MCF 10A (cell line): ENCODE measurements at regions not wholly inside any gene's neighbourhood (a gene's known extent, or its start where the extent isn't known, plus 50 kb on each side); places are given as distances from the start of the nearest gene placed in this dataset.

Experiments
- BruUV-seq: library from RNA; stranded (reverse); fragments of 400-500 nt; replicated peaks from 2 replicates; lab custom pipeline; 2021; lab: Mats Ljungman, UMichigan
- CTCF ChIA-PET: fragments of 300-600 bp; sonication (Branson Sonifier 250); formaldehyde crosslinking; extraction: SDS; loops from one replicate; lab custom pipeline; 2021; ENCODE audit warnings: antibody characterized with exemption, inconsistent platforms; lab: Yijun Ruan, JAX
- POLR2A ChIA-PET: fragments of 300-600, 350-650 bp; sonication (Branson Sonifier 250); formaldehyde crosslinking; extraction: SDS; loops from one replicate; lab custom pipeline; 2020; ENCODE audit warnings: antibody characterized with exemption, inconsistent platforms; lab: Yijun Ruan, JAX
- DNase-seq: peaks from one replicate; pipeline ENCODE4 v3.0.0-alpha.2; 2018; ENCODE audit not compliant: unreplicated experiment
- H3K27ac Mint-ChIP-seq: one replicate; pipeline ENCODE4 v1.8.0; 2022; ENCODE audit warnings: mild to moderate bottlenecking, low read depth, mixed read lengths; ENCODE audit not compliant: unreplicated experiment
- H3K27me3 Mint-ChIP-seq: one replicate; pipeline ENCODE4 v1.8.0; 2022; ENCODE audit warnings: mixed read lengths; ENCODE audit not compliant: insufficient read depth, unreplicated experiment
- H3K36me3 Mint-ChIP-seq: one replicate; pipeline ENCODE4 v1.8.0; 2022; ENCODE audit warnings: mild to moderate bottlenecking, moderate library complexity, mixed read lengths; ENCODE audit not compliant: insufficient read depth, unreplicated experiment
- H3K4me1 Mint-ChIP-seq: one replicate; pipeline ENCODE4 v1.8.0; 2022; ENCODE audit warnings: mixed read lengths; ENCODE audit not compliant: insufficient read depth, unreplicated experiment
- H3K4me3 Mint-ChIP-seq: one replicate; pipeline ENCODE4 v1.8.0; 2022; ENCODE audit warnings: mild to moderate bottlenecking, moderate library complexity, mixed read lengths; ENCODE audit not compliant: unreplicated experiment
- H3K9me3 Mint-ChIP-seq: one replicate; pipeline ENCODE4 v1.8.0; 2022; ENCODE audit warnings: mixed read lengths; ENCODE audit not compliant: unreplicated experiment
- intact Hi-C: fragments of 100-400 bp; cut with micrococcal nuclease; formaldehyde crosslinking; loops from 2 replicates; pipeline ENCODE4 v1.14.1; 2022
- TF ChIP-seq, protein P1 (sequence below): fragments of 200-600 bp; IDR thresholded peaks from one replicate; pipeline ENCODE4 v1.8.0; 2022; ENCODE audit warnings: antibody characterized with exemption, mild to moderate bottlenecking; ENCODE audit not compliant: unreplicated experiment

GRCh38 chrX:128717635-128718578 is 665.7 kb upstream of the ACTRT1 start:
- peaks cover 8% of the 10 kb centered on the region for H3K9me3 Mint-ChIP-seq
- H3K36me3 Mint-ChIP-seq, result no peaks in the 10 kb centered on the region

GRCh38 chrX:128714425-128714824 is 662.2 kb upstream of the ACTRT1 start:
- H3K4me3 Mint-ChIP-seq, result no peak overlapping the region
- no peak for DNase-seq
- no peaks in the 10 kb centered on the region for H3K36me3 Mint-ChIP-seq
- BruUV-seq, result no TSS peak
- POLR2A ChIA-PET, result no interaction called here
- TF ChIP-seq, protein P1, sequence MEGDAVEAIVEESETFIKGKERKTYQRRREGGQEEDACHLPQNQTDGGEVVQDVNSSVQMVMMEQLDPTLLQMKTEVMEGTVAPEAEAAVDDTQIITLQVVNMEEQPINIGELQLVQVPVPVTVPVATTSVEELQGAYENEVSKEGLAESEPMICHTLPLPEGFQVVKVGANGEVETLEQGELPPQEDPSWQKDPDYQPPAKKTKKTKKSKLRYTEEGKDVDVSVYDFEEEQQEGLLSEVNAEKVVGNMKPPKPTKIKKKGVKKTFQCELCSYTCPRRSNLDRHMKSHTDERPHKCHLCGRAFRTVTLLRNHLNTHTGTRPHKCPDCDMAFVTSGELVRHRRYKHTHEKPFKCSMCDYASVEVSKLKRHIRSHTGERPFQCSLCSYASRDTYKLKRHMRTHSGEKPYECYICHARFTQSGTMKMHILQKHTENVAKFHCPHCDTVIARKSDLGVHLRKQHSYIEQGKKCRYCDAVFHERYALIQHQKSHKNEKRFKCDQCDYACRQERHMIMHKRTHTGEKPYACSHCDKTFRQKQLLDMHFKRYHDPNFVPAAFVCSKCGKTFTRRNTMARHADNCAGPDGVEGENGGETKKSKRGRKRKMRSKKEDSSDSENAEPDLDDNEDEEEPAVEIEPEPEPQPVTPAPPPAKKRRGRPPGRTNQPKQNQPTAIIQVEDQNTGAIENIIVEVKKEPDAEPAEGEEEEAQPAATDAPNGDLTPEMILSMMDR, result no peak
- no peak overlapping the region for H3K27ac Mint-ChIP-seq
- CTCF ChIA-PET, result interaction anchor here (1.3 kb wide), 1 partner anchor 82 kb away, joined by 3 read pairs; no protein-coding TSS in a partner anchor
- intact Hi-C loops, result no loop called here
- peaks cover 6% of the 10 kb centered on the region for H3K4me1 Mint-ChIP-seq
- peaks cover 8% of the 10 kb centered on the region for H3K9me3 Mint-ChIP-seq
- no peaks in the 10 kb centered on the region for H3K27me3 Mint-ChIP-seq

More at GRCh38 chrX:128717635-128718578, 665.7 kb upstream of the ACTRT1 start:
- TF ChIP-seq, protein P1, result no peak
- H3K27me3 Mint-ChIP-seq, result no peaks in the 10 kb centered on the region
- no peaks in the 10 kb centered on the region for H3K4me1 Mint-ChIP-seq
- H3K4me3 Mint-ChIP-seq, result no peak overlapping the region
- intact Hi-C loops, result no loop called here
- ChIA-PET POLR2A (no interaction called here), CTCF (no interaction called here)
- BruUV-seq, result no TSS peak
- no peak overlapping the region for H3K27ac Mint-ChIP-seq
- DNase-seq, result no peak

DNA sequence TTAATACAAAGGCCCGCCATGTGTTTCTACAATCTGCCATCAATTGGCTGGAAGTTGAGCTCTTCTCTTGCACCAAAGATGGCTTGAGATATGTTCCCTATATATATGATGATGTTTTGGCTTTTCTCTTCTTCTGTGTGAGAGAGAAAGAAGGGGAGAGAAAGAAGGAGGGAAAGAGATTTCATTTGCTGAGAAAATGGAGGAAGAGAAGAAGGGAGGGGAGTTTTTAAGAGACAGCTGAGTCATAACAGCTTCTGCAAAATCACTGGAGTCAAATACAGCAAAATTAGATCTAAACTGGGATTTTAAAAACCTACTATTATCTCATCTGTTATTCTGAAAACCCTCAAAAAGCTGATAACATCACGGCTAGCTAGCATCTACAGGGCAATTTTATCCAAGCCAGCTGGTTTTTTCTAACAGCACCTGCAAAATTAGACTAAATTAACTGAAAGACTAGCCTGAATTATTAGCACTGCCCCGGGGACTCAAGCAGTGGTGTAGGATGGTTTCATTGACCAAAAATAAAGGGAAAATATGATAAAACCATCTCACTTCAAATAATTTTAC is 647.6 kb upstream of the ACTRT1 start:
- no TSS peak for BruUV-seq
- H3K9me3 Mint-ChIP-seq, result peaks cover 10% of the 10 kb centered on the region

More for the DNA sequence above, 647.6 kb upstream of the ACTRT1 start:
- CTCF ChIA-PET, result interaction anchor here (0.6 kb wide), 1 partner anchor 282 kb away, joined by 4 read pairs; no protein-coding TSS in a partner anchor
- Mint-ChIP-seq H3K27ac (no peak overlapping the region), H3K4me3 (no peak overlapping the region), H3K4me1 (no peaks in the 10 kb centered on the region), H3K36me3 (no peaks in the 10 kb centered on the region), H3K27me3 (no peaks in the 10 kb centered on the region)
- POLR2A ChIA-PET, result no interaction called here
- intact Hi-C loops, result no loop called here
- DNase-seq, result no peak
- TF ChIP-seq, protein P1, result no peak
